Prostate gland (tissue), 2 donors: ENCODE measurements at regions not wholly inside any gene's neighbourhood (a gene's known extent, or its start where the extent isn't known, plus 50 kb on each side); places are given as distances from the start of the nearest gene placed in this dataset.

Experiments used
- DNase-seq: peaks from one replicate; pipeline ENCODE4 v3.0.0-alpha.2; 2019; ENCODE audit warnings: low spot score
- H3K27ac ChIP-seq, 2 donors: fragments of 200-600 bp; sonication (generic); 2 replicates each; pipeline ENCODE4 v1.5.1; 2017 to 2019
- H3K27me3 ChIP-seq: fragments of 200-600 bp; sonication (generic); replicated peaks from 2 replicates; pipeline ENCODE4 v1.5.1; 2019; ENCODE audit not compliant: insufficient read depth
- H3K36me3 ChIP-seq, 2 donors: fragments of 200-600 bp; sonication (generic); 1 replicate in 1 of 2; 2 replicates in 1 of 2; pipeline versions ENCODE4 v1.5.1 to v1.8.1; 2017 to 2019
- H3K4me1 ChIP-seq: fragments of 200-600 bp; sonication (generic); replicated peaks from 2 replicates; pipeline ENCODE4 v1.5.1; 2019
- H3K4me3 ChIP-seq, 2 donors: fragments of 200-600 bp; sonication (generic); 2 replicates each; pipeline ENCODE4 v1.5.1; 2017 to 2019
- H3K9me3 ChIP-seq: fragments of 200-600 bp; sonication (generic); 2 replicates; pipeline ENCODE4 v1.5.1; 2017
- POLR2A ChIP-seq: fragments of 450-650 bp; IDR thresholded peaks from one replicate; pipeline ENCODE4 v1.6.1; 2016; ENCODE audit warnings: antibody characterized with exemption, mild to moderate bottlenecking
- POLR2AphosphoS5 ChIP-seq: sonication (generic); formaldehyde crosslinking; IDR thresholded peaks from one replicate; pipeline ENCODE4 v1.6.1; 2017; ENCODE audit warnings: antibody characterized with exemption
- WGBS: methylation state at CpG from one replicate; pipeline ENCODE4 v1.1.5; 2018; 5-methylcytosine and 5-hydroxymethylcytosine counted together
- intact Hi-C: fragments of 100-400 bp; cut with DNase I; formaldehyde crosslinking; loops from one replicate; pipeline ENCODE4 v1.14.2; 2022
- TF ChIP-seq, protein P1 (sequence below), 4 experiments: fragments of 200-600 bp in 2 of 4; fragments of 450-650 bp in 2 of 4; sonication (generic) in 2 of 4; IDR thresholded peaks; 1 replicate in 3 of 4; 2 replicates in 1 of 4; pipeline ENCODE4 v1.5.1; 2016 to 2019; ENCODE audit warnings: antibody characterized with exemption in 4 of 4, mild to moderate bottlenecking in 2 of 4, moderate library complexity in 2 of 4

DNA sequence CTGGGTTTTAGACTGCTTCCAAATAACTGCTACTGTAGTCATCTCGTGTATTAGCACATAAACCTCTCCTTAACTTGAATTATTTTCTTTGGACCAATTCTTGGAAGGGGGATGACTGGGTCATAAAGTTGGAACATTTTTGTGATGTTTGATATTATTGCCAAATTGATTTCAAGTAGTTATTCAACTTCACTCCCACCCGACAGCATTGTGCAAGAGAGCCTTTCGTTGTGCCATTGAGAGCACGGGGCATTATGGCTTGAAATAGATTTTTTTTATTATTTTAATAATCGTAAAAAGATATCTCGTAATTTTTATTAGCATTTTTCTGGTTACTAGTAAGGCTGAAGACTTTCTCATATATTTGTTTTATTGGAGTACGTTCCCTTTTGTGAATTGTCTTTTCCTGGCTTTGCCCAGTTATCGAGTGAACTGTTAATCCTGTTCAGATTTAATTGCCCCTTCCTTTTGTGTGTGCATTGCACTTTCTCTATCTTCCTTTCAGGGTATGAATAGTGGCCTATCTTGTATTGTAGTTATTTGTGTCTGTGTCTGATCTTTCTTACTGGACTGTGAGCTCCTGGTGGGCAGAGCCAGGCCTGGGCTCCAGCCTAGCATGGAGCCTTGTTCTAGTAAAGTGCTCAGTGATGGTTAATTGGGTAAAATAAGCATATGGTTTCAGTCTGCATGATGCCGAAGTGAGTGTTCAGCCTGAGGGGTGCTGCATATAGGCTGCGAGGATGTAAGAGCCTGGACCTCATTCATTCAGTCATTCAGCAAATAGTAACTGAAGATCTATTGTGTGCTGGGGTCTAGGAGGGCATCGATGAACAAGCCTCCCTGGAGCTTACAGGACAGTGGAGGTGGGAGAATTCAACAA, 93.5 kb upstream of the SHB start:
- Histone ChIP-seq H3K4me1 (peaks cover 10% of the 10 kb centered on the region), H3K4me3 (no peak overlapping the region), H3K27ac (no peak overlapping the region), H3K27me3 (no peaks in the 10 kb centered on the region), H3K9me3 (no peaks in the 10 kb centered on the region), H3K36me3 (no peaks in the 10 kb centered on the region)
- TF ChIP-seq, protein P1, sequence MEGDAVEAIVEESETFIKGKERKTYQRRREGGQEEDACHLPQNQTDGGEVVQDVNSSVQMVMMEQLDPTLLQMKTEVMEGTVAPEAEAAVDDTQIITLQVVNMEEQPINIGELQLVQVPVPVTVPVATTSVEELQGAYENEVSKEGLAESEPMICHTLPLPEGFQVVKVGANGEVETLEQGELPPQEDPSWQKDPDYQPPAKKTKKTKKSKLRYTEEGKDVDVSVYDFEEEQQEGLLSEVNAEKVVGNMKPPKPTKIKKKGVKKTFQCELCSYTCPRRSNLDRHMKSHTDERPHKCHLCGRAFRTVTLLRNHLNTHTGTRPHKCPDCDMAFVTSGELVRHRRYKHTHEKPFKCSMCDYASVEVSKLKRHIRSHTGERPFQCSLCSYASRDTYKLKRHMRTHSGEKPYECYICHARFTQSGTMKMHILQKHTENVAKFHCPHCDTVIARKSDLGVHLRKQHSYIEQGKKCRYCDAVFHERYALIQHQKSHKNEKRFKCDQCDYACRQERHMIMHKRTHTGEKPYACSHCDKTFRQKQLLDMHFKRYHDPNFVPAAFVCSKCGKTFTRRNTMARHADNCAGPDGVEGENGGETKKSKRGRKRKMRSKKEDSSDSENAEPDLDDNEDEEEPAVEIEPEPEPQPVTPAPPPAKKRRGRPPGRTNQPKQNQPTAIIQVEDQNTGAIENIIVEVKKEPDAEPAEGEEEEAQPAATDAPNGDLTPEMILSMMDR (IDR thresholded peaks at IDR 0.05): no peak
- TF ChIP-seq POLR2A: no peak
- TF ChIP-seq POLR2AphosphoS5: peak; percentile 82
- intact Hi-C loops: loop anchor here (5.0 to 10.0 kb wide), 3 partner anchors 52 to 250 kb away; no protein-coding TSS in a partner anchor
- DNase-seq: peak; percentile 39
- WGBS: 21% methylated on average over 11 of the region's 11 CpGs

DNA sequence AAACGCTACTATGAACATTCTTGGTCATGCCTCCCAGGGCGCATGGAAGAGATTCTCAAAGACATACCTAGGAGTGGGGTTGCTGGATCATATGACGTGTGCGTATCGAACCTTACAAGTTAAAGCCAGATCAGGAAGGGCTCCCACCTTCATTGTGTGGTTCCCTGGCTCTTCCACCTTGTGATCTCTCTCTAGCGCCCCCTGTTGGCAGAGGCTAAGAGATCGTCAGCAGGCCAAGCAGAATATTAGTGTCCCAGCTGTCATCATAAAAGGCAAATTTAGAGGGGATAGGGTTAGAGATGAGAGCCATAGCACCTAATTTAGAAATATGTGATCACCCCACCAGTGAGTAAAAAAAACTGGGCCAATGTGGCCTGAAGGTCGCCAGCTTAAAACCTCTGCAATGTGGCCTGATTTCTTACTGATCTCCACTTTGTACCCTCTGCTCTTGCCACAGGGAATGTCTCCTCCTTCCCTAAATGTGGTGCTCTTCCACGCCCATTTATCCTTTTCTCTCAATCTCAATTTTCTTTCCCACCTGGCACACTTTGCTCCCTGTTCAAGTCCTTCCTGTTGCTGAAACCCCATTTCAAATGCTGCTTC, 91.7 kb upstream of the SHB start:
- Histone ChIP-seq H3K27me3 (no peaks in the 10 kb centered on the region), H3K4me3 (no peak overlapping the region), H3K9me3 (no peaks in the 10 kb centered on the region), H3K27ac (no peak overlapping the region), H3K4me1 (peaks cover 10% of the 10 kb centered on the region), H3K36me3 (no peaks in the 10 kb centered on the region)
- intact Hi-C loops: loop anchor here (5.0 to 10.0 kb wide), 3 partner anchors 54 to 248 kb away; no protein-coding TSS in a partner anchor
- WGBS: 70% methylated on average over 9 of the region's 9 CpGs
- TF ChIP-seq, protein P1 (IDR thresholded peaks at IDR 0.05): peak in 3 of 4 experiments; percentile 24 to 60 (median 55)
- TF ChIP-seq POLR2A: no peak
- no peak for DNase-seq

DNA sequence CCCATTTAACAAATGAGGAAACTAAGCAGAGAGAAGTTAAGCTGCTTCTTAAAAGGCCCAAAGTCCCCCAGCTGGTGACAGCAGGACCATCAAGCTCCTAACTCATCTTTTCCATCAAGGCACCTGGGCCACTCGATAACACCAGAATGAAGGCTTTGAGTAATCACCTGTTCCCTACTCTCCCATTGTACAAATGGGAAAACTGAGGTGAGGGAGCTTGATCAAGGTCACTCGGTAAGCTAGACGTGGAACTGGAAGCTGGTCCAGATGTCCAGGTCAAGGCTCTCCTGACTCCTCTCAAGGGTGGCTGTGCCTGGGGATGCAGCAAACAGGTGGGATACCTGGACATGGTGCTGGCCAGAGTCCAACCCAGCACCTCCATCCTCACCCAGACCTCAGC, 90.6 kb upstream of the SHB start:
- Histone ChIP-seq H3K27me3 (no peaks in the 10 kb centered on the region), H3K4me3 (no peak overlapping the region), H3K4me1 (peaks cover 10% of the 10 kb centered on the region), H3K36me3 (no peaks in the 10 kb centered on the region), H3K27ac (no peak overlapping the region), H3K9me3 (no peaks in the 10 kb centered on the region)
- no peak for DNase-seq
- WGBS: 100% methylated on average over 3 of the region's 3 CpGs
- intact Hi-C loops: no loop called here
- no peak for TF ChIP-seq POLR2A
- TF ChIP-seq, protein P1 (IDR thresholded peaks at IDR 0.05): no peak

DNA sequence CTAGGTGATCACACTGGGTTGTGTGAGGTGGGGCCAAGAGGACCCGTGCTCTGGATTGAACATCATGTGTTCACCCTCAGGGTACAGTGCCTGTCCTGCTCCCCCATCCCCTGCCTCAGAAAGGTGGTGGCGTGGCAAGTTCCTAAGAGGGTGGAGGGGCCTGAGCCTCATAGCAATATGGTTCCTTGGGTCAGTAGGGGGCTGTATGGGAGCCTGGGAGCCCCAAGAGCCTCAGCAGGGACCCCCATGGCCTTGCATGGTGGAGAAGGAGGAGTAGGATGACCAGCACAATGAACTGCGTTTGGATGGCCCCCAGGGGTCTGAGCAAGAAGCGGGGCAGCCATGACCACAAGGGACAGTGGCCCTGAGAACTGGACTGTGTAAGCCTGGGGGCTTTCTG, 89.6 kb upstream of the SHB start:
- H3K9me3 ChIP-seq: no peaks in the 10 kb centered on the region
- DNase-seq: no peak
- peaks cover 8% of the 10 kb centered on the region for H3K4me1 ChIP-seq
- TF ChIP-seq POLR2A (no peak), POLR2AphosphoS5 (no peak)
- TF ChIP-seq, protein P1 (IDR thresholded peaks at IDR 0.05): no peak
- H3K27me3 ChIP-seq: no peaks in the 10 kb centered on the region
- no peak overlapping the region for H3K27ac ChIP-seq
- H3K36me3 ChIP-seq: no peaks in the 10 kb centered on the region
- intact Hi-C loops: no loop called here
- H3K4me3 ChIP-seq: no peak overlapping the region
- 88% methylated on average over 4 of the region's 4 CpGs for WGBS

DNA sequence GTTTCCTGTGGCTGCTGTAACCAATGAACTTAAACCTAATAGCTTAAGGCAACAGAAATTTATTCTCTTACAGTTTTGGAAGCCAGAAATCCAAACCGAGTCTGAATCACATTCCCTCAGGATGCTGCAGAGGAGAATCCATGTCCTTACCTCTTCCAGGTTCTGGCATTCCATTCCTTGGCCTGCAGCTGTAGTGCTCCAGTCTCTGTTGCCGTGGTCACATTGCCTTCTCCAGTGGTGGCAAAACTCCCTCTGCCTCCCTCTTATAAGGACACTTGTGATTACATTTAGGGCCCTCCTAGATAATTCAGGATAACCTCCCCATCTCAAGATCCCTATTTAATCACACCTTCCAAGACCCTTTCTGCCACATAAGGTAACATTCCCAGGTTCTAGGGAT, 88.7 kb upstream of the SHB start:
- no peaks in the 10 kb centered on the region for H3K27me3 ChIP-seq
- no peak overlapping the region for H3K4me3 ChIP-seq
- intact Hi-C loops: no loop called here
- no peaks in the 10 kb centered on the region for H3K9me3 ChIP-seq
- DNase-seq: no peak
- no peaks in the 10 kb centered on the region for H3K36me3 ChIP-seq
- TF ChIP-seq POLR2A (no peak), POLR2AphosphoS5 (no peak)
- TF ChIP-seq, protein P1 (IDR thresholded peaks at IDR 0.05): no peak
- WGBS: 89% methylated on average over 2 of the region's 2 CpGs
- no peak overlapping the region for H3K27ac ChIP-seq
- peaks cover under 1% of the 10 kb centered on the region for H3K4me1 ChIP-seq
